Endothelial cell of umbilical vein (primary cell): ENCODE measurements at regions not wholly inside any gene's neighbourhood (a gene's known extent, or its start where the extent isn't known, plus 50 kb on each side); places are given as distances from the start of the nearest gene placed in this dataset. TPM values are rescaled to one million over a fixed set of nuclear protein-coding genes. Genes with fewer than 3 reads are reported as not detected.

Source experiments
- BruUV-seq: library from RNA; stranded (reverse); fragments of 400-500 nt; replicated peaks from 2 replicates; lab custom pipeline; 2021; lab: Mats Ljungman, UMichigan
- CTCF ChIA-PET: fragments of 300-600, 350-600 bp; sonication (Branson Sonifier 250); formaldehyde crosslinking; loops from one replicate; lab custom pipeline; 2021; ENCODE audit warnings: antibody characterized with exemption, inconsistent platforms; lab: Charles Lee
- POLR2A ChIA-PET: fragments of 300-600, 350-600 bp; sonication (Branson Sonifier 250); formaldehyde crosslinking; loops from one replicate; lab custom pipeline; 2021; ENCODE audit warnings: antibody characterized with exemption, inconsistent platforms; lab: Charles Lee
- DNase-seq: peaks from one replicate; pipeline ENCODE4 v3.0.0-alpha.2; 2011; ENCODE audit warnings: low read depth, low spot score
- FAIRE-seq: peaks from 2 replicates; lab custom pipeline; 2011; peaks lifted over from hg19 to GRCh38; lab: Jason Lieb, UNC
- H2AFZ ChIP-seq: 2 replicates; pipeline ENCODE4 v1.6.0; 2012; ENCODE audit warnings: low read depth, low read length, control low read depth, inconsistent platforms
- H3K27ac ChIP-seq: 2 replicates; pipeline ENCODE4 v1.5.1; 2011; ENCODE audit warnings: low read depth, mild to moderate bottlenecking, control low read depth, low read length, moderate library complexity; ENCODE audit not compliant: insufficient read depth
- H3K27me3 ChIP-seq, 2 experiments: 2 replicates each; pipeline versions ENCODE4 v1.6.0 to v1.6.1; 2011; ENCODE audit warnings: low read length in 2 of 2, mixed read lengths in 1 of 2; ENCODE audit not compliant: control insufficient read depth in 2 of 2, insufficient read depth in 2 of 2
- H3K36me3 ChIP-seq, 2 experiments: 2 replicates in 1 of 2; 3 replicates in 1 of 2; pipeline ENCODE4 v1.5.1; 2011; ENCODE audit warnings: low read length in 2 of 2, mild to moderate bottlenecking in 1 of 2, moderate library complexity in 1 of 2; ENCODE audit not compliant: control insufficient read depth in 2 of 2, insufficient read depth in 2 of 2; ENCODE audit errors: extremely low read depth in 1 of 2
- H3K4me1 ChIP-seq: 3 replicates; pipeline ENCODE4 v1.5.1; 2011; ENCODE audit warnings: mild to moderate bottlenecking, low read length; ENCODE audit not compliant: control insufficient read depth, insufficient read depth; ENCODE audit errors: extremely low read depth
- H3K4me2 ChIP-seq: 2 replicates; pipeline ENCODE4 v1.6.1; 2011; ENCODE audit warnings: low read length, control low read depth, mixed read lengths; ENCODE audit not compliant: insufficient read depth
- H3K4me3 ChIP-seq, 3 experiments: fragments of 200-600 bp in 1 of 3; sonication (generic), shearing (Covaris generic) in 1 of 3; replicated peaks in 1 of 3; 2 replicates each; pipeline ENCODE4 v1.5.1; 2011 to 2016; ENCODE audit warnings: control low read depth in 3 of 3, low read length in 3 of 3, mild to moderate bottlenecking in 2 of 3, inconsistent platforms in 1 of 3, low read depth in 1 of 3, moderate library complexity in 1 of 3; ENCODE audit not compliant: insufficient read depth in 1 of 3
- H3K79me2 ChIP-seq: 2 replicates; pipeline ENCODE4 v1.6.0; 2012; ENCODE audit warnings: low read length, inconsistent platforms; ENCODE audit not compliant: control insufficient read depth, insufficient read depth
- H3K9ac ChIP-seq: replicated peaks from 2 replicates; pipeline ENCODE3; 2011; ENCODE audit warnings: low read length, control low read depth; ENCODE audit not compliant: insufficient read depth; ENCODE audit errors: extremely low read depth
- H3K9me1 ChIP-seq: replicated peaks from 3 replicates; pipeline ENCODE4 v1.6.0; 2011; ENCODE audit warnings: mild to moderate bottlenecking, low read length; ENCODE audit not compliant: control insufficient read depth, insufficient read depth; ENCODE audit errors: extremely low read depth
- H3K9me3 ChIP-seq: replicated peaks from 2 replicates; pipeline ENCODE4 v1.5.1; 2012; ENCODE audit warnings: low read length, inconsistent platforms; ENCODE audit not compliant: control insufficient read depth, insufficient read depth
- H4K20me1 ChIP-seq: replicated peaks from 2 replicates; pipeline ENCODE3; 2011; ENCODE audit warnings: mild to moderate bottlenecking, low read length; ENCODE audit not compliant: control insufficient read depth, insufficient read depth; ENCODE audit errors: extremely low read depth
- EZH2 ChIP-seq: IDR thresholded peaks from 2 replicates; pipeline ENCODE4 v1.6.1; 2012; ENCODE audit warnings: borderline replicate concordance, low read depth, mild to moderate bottlenecking, moderate library complexity, low read length, inconsistent platforms; ENCODE audit not compliant: severe bottlenecking
- FOS ChIP-seq: IDR thresholded peaks from 2 replicates; pipeline ENCODE4 v1.6.1; 2011; ENCODE audit warnings: mild to moderate bottlenecking, low read length, moderate library complexity, borderline replicate concordance; ENCODE audit not compliant: insufficient read depth
- GATA2 ChIP-seq: IDR thresholded peaks from 2 replicates; pipeline ENCODE4 v1.7.0; 2011; ENCODE audit warnings: low read depth, mild to moderate bottlenecking, moderate library complexity, mixed read lengths, low read length; ENCODE audit not compliant: insufficient read length, insufficient read depth
- JUN ChIP-seq: IDR thresholded peaks from 2 replicates; pipeline ENCODE4 v1.6.1; 2011; ENCODE audit warnings: borderline replicate concordance, low read depth; ENCODE audit not compliant: insufficient read length, insufficient read depth
- MYC ChIP-seq: IDR thresholded peaks from one replicate; pipeline ENCODE4 v1.6.1; 2011; ENCODE audit warnings: mild to moderate bottlenecking, low read depth, low read length
- POLR2A ChIP-seq: IDR thresholded peaks from 2 replicates; pipeline ENCODE4 v1.6.1; 2012; ENCODE audit warnings: low read depth, mild to moderate bottlenecking, control low read depth, low read length
- POLR2AphosphoS5 ChIP-seq: IDR thresholded peaks from 2 replicates; pipeline ENCODE4 v1.6.1; 2012; ENCODE audit warnings: low read depth, mild to moderate bottlenecking, control low read depth, low read length, moderate library complexity; ENCODE audit not compliant: insufficient read depth
- dilution Hi-C: fragments of 300-500 bp; cut with MboI; formaldehyde crosslinking; loops from one replicate; pipeline ENCODE4 v1.15.0; 2019; ENCODE audit warnings: low sequenced_read_pairs; ENCODE audit not compliant: extremely low pct_ligation_motif_present
- intact Hi-C: fragments of 100-400 bp; cut with micrococcal nuclease; formaldehyde crosslinking; loops from one replicate; pipeline ENCODE4 v1.10.0; 2022
- small RNA-seq: library from RNA; depleted of rRNA; stranded (forward); fragments of <200 nt; gene quantifications from one replicate; pipeline ENCODE3, GENCODE V24; 2012; ENCODE audit warnings: low replicate concordance, low read depth; ENCODE audit not compliant: insufficient read depth, insufficient read length
- TF ChIP-seq, protein P1 (sequence below), 2 donors: IDR thresholded peaks; 1 replicate in 1 of 2; 2 replicates in 1 of 2; pipeline ENCODE4 v1.5.1; 2011; ENCODE audit warnings: low read length in 2 of 2, mild to moderate bottlenecking in 2 of 2, moderate library complexity in 2 of 2, control low read depth in 1 of 2, inconsistent platforms in 1 of 2, low read depth in 1 of 2; ENCODE audit not compliant: insufficient read depth in 1 of 2; ENCODE audit errors: extremely low read depth in 1 of 2
- TF ChIP-seq, protein P2 (sequence below): IDR thresholded peaks from 2 replicates; pipeline ENCODE4 v1.6.1; 2011; ENCODE audit not compliant: insufficient read depth, insufficient read length

DNA sequence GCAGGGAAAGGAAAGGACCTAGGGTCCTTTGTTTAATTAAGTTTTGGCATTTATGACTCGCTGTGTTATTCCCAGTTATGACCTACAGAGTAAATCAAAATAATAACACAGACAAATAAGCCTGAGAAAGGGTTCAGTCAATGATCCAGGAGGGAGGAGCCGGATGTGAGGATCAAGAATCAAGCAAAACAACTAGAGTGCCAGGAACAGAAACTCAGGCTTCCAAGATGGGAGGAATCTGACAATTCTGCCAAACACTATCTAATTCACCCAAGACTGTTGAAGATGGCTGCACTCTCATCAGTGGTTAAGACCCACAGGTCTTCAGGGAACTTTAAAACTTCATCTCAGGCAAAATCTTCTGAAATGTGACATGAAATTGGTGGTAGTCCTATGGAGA, 50.3 kb upstream of the PIP4K2A start:
- Histone ChIP-seq H3K36me3 (no peaks in the 10 kb centered on the region), H3K4me1 (no peaks in the 10 kb centered on the region), H3K27ac (no peak overlapping the region), H3K9me1 (no peaks in the 10 kb centered on the region), H3K9ac (no peak overlapping the region), H3K79me2 (no peaks in the 10 kb centered on the region), H3K4me3 (no peak overlapping the region), H3K4me2 (no peak overlapping the region), H2AFZ (no peak overlapping the region), H3K9me3 (no peaks in the 10 kb centered on the region), H3K27me3 (peaks cover 6 to 7% of the 10 kb centered on the region in 2 experiments), H4K20me1 (no peaks in the 10 kb centered on the region)
- dilution Hi-C loops (no loop called here), intact Hi-C loops (no loop called here)
- POLR2A ChIA-PET = no interaction called here
- no peak for DNase-seq
- no peak for FAIRE-seq
- no peak for TF ChIP-seq GATA2
- TF ChIP-seq POLR2A = no peak
- TF ChIP-seq, protein P1, sequence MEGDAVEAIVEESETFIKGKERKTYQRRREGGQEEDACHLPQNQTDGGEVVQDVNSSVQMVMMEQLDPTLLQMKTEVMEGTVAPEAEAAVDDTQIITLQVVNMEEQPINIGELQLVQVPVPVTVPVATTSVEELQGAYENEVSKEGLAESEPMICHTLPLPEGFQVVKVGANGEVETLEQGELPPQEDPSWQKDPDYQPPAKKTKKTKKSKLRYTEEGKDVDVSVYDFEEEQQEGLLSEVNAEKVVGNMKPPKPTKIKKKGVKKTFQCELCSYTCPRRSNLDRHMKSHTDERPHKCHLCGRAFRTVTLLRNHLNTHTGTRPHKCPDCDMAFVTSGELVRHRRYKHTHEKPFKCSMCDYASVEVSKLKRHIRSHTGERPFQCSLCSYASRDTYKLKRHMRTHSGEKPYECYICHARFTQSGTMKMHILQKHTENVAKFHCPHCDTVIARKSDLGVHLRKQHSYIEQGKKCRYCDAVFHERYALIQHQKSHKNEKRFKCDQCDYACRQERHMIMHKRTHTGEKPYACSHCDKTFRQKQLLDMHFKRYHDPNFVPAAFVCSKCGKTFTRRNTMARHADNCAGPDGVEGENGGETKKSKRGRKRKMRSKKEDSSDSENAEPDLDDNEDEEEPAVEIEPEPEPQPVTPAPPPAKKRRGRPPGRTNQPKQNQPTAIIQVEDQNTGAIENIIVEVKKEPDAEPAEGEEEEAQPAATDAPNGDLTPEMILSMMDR (IDR thresholded peaks at IDR 0.05; ENCODE audit: extremely low read depth in 1 of 2, insufficient read depth in 1 of 2, low read depth in 1 of 2, low read length in 2 of 2) = no peak
- TF ChIP-seq MYC = no peak
- TF ChIP-seq JUN = no peak
- TF ChIP-seq FOS = no peak
- TF ChIP-seq POLR2AphosphoS5 = no peak
- TF ChIP-seq EZH2 = no peak
- TF ChIP-seq, protein P2, sequence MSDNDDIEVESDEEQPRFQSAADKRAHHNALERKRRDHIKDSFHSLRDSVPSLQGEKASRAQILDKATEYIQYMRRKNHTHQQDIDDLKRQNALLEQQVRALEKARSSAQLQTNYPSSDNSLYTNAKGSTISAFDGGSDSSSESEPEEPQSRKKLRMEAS = no peak
- CTCF ChIA-PET = interaction anchor here (1.0 kb wide), 2 partner anchors 14 kb away, joined by 3 read pairs; no protein-coding TSS in a partner anchor
- no TSS peak for BruUV-seq

Small RNA genes lying in the stretch of these regions (small RNA-seq; reads per million reads assigned to genes)
- gene RNU6-413P = not detected
